AG20443 (cell line): ENCODE measurements at regions not wholly inside any gene's neighbourhood (a gene's known extent, or its start where the extent isn't known, plus 50 kb on each side); places are given as distances from the start of the nearest gene placed in this dataset.

Source experiments
- DNase-seq: peaks from one replicate; pipeline ENCODE4 v3.0.0; 2012; ENCODE audit warnings: low spot score, mixed read lengths

- DNase-seq = no peak
Observed at GRCh38 chr18:51727780-51728179, 530.3 kb upstream of the MEX3C start.

- no peak for DNase-seq
Observed at GRCh38 chr18:51731070-51731469, 533.6 kb upstream of the MEX3C start.

GRCh38 chr18:51734576-51734975, 537.1 kb upstream of the MEX3C start:
- no peak for DNase-seq

GRCh38 chr18:51739044-51739666, 541.7 kb upstream of the MEX3C start:
- DNase-seq = no peak

- no peak for DNase-seq
Observed at GRCh38 chr18:51751901-51752300, 554.4 kb upstream of the MEX3C start.

- DNase-seq = no peak
Observed at GRCh38 chr18:51753365-51754057, 556.0 kb upstream of the MEX3C start.

- no peak for DNase-seq
Observed at GRCh38 chr18:51754566-51754965, 557.1 kb upstream of the MEX3C start.

- DNase-seq = no peak
Observed at GRCh38 chr18:51757255-51757924, 559.9 kb upstream of the MEX3C start.

GRCh38 chr18:51762373-51762772, 564.9 kb upstream of the MEX3C start:
- no peak for DNase-seq

GRCh38 chr18:51765606-51766360, 568.3 kb upstream of the MEX3C start:
- no peak for DNase-seq

GRCh38 chr18:51767293-51767692, 569.8 kb upstream of the MEX3C start:
- no peak for DNase-seq

- no peak for DNase-seq
Observed at GRCh38 chr18:51778115-51778514, 561.9 kb upstream of the DCC start.

- no peak for DNase-seq
Observed at GRCh38 chr18:51789871-51790270, 550.1 kb upstream of the DCC start.

GRCh38 chr18:51801514-51801913, 538.5 kb upstream of the DCC start:
- no peak for DNase-seq

GRCh38 chr18:51802569-51803428, 537.2 kb upstream of the DCC start:
- no peak for DNase-seq

GRCh38 chr18:51807336-51807735, 532.7 kb upstream of the DCC start:
- no peak for DNase-seq

GRCh38 chr18:51811883-51812282, 528.1 kb upstream of the DCC start:
- DNase-seq = no peak

GRCh38 chr18:51813740-51814139, 526.3 kb upstream of the DCC start:
- DNase-seq = no peak

- no peak for DNase-seq
Observed at GRCh38 chr18:51821610-51822009, 518.4 kb upstream of the DCC start.

- DNase-seq = no peak
Observed at GRCh38 chr18:51824746-51825145, 515.3 kb upstream of the DCC start.

GRCh38 chr18:51833850-51834249, 506.1 kb upstream of the DCC start:
- no peak for DNase-seq

- DNase-seq = no peak
Observed at GRCh38 chr18:51848702-51849101, 491.3 kb upstream of the DCC start.
